Panc1 (cell line): ENCODE measurements at regions not wholly inside any gene's neighbourhood (a gene's known extent, or its start where the extent isn't known, plus 50 kb on each side); places are given as distances from the start of the nearest gene placed in this dataset.

Experiments
- ATAC-seq: fragments of 200-7000 bp; cut with Tn5 transposase; 2 replicates; pipeline ENCODE4 v1.9.1; 2020; ENCODE audit warnings: mild to moderate bottlenecking, moderate library complexity
- BruUV-seq: library from RNA; stranded (reverse); fragments of 400-500 nt; replicated peaks from 2 replicates; lab custom pipeline; 2021; lab: Mats Ljungman, UMichigan
- CTCF ChIA-PET: fragments of 300-600 bp; sonication (Branson Sonifier 250); formaldehyde crosslinking; loops from one replicate; lab custom pipeline; 2022; ENCODE audit warnings: antibody characterized with exemption; lab: Charles Lee
- POLR2A ChIA-PET: fragments of 300-600 bp; sonication (Branson Sonifier 250); formaldehyde crosslinking; loops from one replicate; lab custom pipeline; 2022; ENCODE audit warnings: antibody characterized with exemption; lab: Charles Lee
- DNase-seq: peaks from one replicate; pipeline ENCODE4 v3.0.0-alpha.2; 2010; ENCODE audit warnings: low read depth, low spot score
- H3K27ac ChIP-seq: 2 replicates; pipeline ENCODE4 v1.5.1; 2011; ENCODE audit warnings: mild to moderate bottlenecking, low read length, inconsistent platforms
- H3K27me3 ChIP-seq: fragments of 200-500 bp; sonication (Bioruptor generic); 2 replicates; pipeline ENCODE4 v1.6.0; 2014; ENCODE audit warnings: low read length, inconsistent platforms; ENCODE audit not compliant: control insufficient read depth, insufficient read depth
- H3K36me3 ChIP-seq: fragments of 200-500 bp; sonication (Bioruptor generic); 2 replicates; pipeline ENCODE4 v1.5.1; 2014; ENCODE audit warnings: inconsistent platforms, mild to moderate bottlenecking, low read length, moderate library complexity; ENCODE audit not compliant: control insufficient read depth, insufficient read depth
- H3K4me1 ChIP-seq: 2 replicates; pipeline ENCODE4 v1.5.1; 2011; ENCODE audit warnings: inconsistent platforms, mild to moderate bottlenecking, low read length, moderate library complexity; ENCODE audit not compliant: control insufficient read depth, insufficient read depth
- H3K4me3 ChIP-seq, 2 experiments: 2 replicates each; pipeline ENCODE4 v1.5.1; 2011 to 2012; ENCODE audit warnings: low read depth in 2 of 2, low read length in 2 of 2, mild to moderate bottlenecking in 2 of 2, inconsistent platforms in 1 of 2, moderate library complexity in 1 of 2
- H3K9me3 ChIP-seq: fragments of 200-500 bp; sonication (Bioruptor generic); 2 replicates; pipeline ENCODE4 v1.5.1; 2014; ENCODE audit warnings: low read depth, mild to moderate bottlenecking, inconsistent platforms, low read length, moderate library complexity; ENCODE audit not compliant: control insufficient read depth, insufficient read depth
- POLR2AphosphoS5 ChIP-seq: IDR thresholded peaks from 2 replicates; pipeline ENCODE4 v1.6.1; 2012; ENCODE audit warnings: mild to moderate bottlenecking, low read depth, low read length, moderate library complexity
- SIN3A ChIP-seq: IDR thresholded peaks from 2 replicates; pipeline ENCODE4 v1.6.1; 2012; ENCODE audit warnings: low read depth, mild to moderate bottlenecking, low read length, moderate library complexity, borderline replicate concordance; ENCODE audit not compliant: insufficient read depth
- TCF7L2 ChIP-seq: IDR thresholded peaks from 2 replicates; pipeline ENCODE4 v1.6.1; 2011; ENCODE audit warnings: mild to moderate bottlenecking, low read depth, low read length, inconsistent platforms
- in situ Hi-C: cut with HindIII; loops from 2 replicates; pipeline ENCODE4 v1.10.0; 2016; ENCODE audit warnings: low sequenced_read_pairs, low pct_unique_long_range_greater_than_20kb
- intact Hi-C: fragments of 100-400 bp; cut with micrococcal nuclease; formaldehyde crosslinking; loops from one replicate; pipeline ENCODE4 v1.10.0; 2022; ENCODE audit not compliant: unreplicated experiment
- TF ChIP-seq, protein P1 (sequence below), 2 experiments: IDR thresholded peaks; 2 replicates each; pipeline ENCODE4 v1.6.1; 2011 to 2012; ENCODE audit warnings: low read depth in 2 of 2, control low read depth in 1 of 2, low read length in 1 of 2, mild to moderate bottlenecking in 1 of 2, moderate library complexity in 1 of 2; ENCODE audit not compliant: insufficient read depth in 1 of 2
- TF ChIP-seq, protein P2 (sequence below): fragments of 450-650 bp; IDR thresholded peaks from 2 replicates; pipeline ENCODE4 v1.5.1; 2017; ENCODE audit warnings: mild to moderate bottlenecking

DNA sequence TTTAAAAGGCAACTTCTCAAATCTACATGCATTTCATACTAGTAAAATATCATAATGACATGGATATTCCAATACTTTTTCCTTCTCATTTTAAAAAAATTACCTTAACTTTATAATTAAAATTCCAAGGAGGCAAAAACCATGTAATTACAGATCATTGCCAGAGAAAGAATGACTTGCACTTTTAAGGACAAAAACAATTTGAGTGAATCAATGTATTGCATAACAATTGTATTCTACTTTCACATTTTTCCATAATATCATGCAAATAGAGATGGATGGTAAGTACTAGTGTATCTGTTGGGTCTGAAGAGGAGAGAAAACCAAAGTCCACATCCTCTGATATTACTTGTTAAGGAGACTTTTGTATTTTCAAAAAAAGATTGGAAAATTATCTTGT is 89.5 kb upstream of the NCK2 start:
- Histone ChIP-seq H3K4me1 (no peaks in the 10 kb centered on the region), H3K4me3 (no peak overlapping the region), H3K36me3 (no peaks in the 10 kb centered on the region), H3K9me3 (no peaks in the 10 kb centered on the region; the same call in 1 of the 2 replicates), H3K27me3 (no peaks in the 10 kb centered on the region), H3K27ac (no peak overlapping the region)
- in situ Hi-C loops: no loop called here
- ATAC-seq: no peak
- no TSS peak for BruUV-seq
- TF ChIP-seq, protein P1, sequence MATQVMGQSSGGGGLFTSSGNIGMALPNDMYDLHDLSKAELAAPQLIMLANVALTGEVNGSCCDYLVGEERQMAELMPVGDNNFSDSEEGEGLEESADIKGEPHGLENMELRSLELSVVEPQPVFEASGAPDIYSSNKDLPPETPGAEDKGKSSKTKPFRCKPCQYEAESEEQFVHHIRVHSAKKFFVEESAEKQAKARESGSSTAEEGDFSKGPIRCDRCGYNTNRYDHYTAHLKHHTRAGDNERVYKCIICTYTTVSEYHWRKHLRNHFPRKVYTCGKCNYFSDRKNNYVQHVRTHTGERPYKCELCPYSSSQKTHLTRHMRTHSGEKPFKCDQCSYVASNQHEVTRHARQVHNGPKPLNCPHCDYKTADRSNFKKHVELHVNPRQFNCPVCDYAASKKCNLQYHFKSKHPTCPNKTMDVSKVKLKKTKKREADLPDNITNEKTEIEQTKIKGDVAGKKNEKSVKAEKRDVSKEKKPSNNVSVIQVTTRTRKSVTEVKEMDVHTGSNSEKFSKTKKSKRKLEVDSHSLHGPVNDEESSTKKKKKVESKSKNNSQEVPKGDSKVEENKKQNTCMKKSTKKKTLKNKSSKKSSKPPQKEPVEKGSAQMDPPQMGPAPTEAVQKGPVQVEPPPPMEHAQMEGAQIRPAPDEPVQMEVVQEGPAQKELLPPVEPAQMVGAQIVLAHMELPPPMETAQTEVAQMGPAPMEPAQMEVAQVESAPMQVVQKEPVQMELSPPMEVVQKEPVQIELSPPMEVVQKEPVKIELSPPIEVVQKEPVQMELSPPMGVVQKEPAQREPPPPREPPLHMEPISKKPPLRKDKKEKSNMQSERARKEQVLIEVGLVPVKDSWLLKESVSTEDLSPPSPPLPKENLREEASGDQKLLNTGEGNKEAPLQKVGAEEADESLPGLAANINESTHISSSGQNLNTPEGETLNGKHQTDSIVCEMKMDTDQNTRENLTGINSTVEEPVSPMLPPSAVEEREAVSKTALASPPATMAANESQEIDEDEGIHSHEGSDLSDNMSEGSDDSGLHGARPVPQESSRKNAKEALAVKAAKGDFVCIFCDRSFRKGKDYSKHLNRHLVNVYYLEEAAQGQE (IDR thresholded peaks at IDR 0.05; ENCODE audit: insufficient read depth in 1 of 2, low read depth in 2 of 2, low read length in 1 of 2): no peak
- TF ChIP-seq POLR2AphosphoS5: no peak
- POLR2A ChIA-PET: no interaction called here
- CTCF ChIA-PET: no interaction called here
- no peak for DNase-seq
- intact Hi-C loops: no loop called here

DNA sequence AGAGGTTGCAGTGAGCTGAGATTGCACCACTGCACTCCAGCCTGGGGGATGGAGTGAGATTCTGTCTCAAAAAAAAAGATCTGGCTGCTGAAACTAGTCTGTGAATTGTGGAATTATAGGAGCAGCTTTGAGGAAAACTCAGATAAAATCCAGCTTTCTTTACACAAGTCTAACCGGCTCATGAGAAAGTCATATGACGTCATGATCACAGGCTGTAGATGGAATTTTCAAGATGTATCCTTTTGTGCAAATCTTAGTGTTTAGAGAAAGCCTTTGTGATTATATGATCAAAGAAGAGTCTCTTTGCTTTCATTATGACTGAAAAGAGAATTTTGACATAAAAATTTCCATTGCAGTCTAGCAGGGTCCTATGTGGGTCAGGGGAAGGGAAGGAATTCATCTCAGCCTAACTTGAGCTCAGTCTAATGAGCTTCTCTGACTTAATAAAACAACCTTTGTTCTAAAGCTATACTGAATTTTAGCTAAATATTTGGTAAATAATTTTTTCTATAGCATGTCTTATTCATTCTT is 90.2 kb upstream of the NCK2 start:
- in situ Hi-C loops (no loop called here), intact Hi-C loops (no loop called here)
- BruUV-seq: no TSS peak
- ATAC-seq: no peak
- Histone ChIP-seq H3K27ac (no peak overlapping the region), H3K9me3 (no peaks in the 10 kb centered on the region; the same call in 1 of the 2 replicates), H3K4me3 (no peak overlapping the region), H3K36me3 (no peaks in the 10 kb centered on the region), H3K27me3 (no peaks in the 10 kb centered on the region), H3K4me1 (no peaks in the 10 kb centered on the region)
- TF ChIP-seq SIN3A (no peak), TCF7L2 (no peak), POLR2AphosphoS5 (no peak)
- TF ChIP-seq, protein P2, sequence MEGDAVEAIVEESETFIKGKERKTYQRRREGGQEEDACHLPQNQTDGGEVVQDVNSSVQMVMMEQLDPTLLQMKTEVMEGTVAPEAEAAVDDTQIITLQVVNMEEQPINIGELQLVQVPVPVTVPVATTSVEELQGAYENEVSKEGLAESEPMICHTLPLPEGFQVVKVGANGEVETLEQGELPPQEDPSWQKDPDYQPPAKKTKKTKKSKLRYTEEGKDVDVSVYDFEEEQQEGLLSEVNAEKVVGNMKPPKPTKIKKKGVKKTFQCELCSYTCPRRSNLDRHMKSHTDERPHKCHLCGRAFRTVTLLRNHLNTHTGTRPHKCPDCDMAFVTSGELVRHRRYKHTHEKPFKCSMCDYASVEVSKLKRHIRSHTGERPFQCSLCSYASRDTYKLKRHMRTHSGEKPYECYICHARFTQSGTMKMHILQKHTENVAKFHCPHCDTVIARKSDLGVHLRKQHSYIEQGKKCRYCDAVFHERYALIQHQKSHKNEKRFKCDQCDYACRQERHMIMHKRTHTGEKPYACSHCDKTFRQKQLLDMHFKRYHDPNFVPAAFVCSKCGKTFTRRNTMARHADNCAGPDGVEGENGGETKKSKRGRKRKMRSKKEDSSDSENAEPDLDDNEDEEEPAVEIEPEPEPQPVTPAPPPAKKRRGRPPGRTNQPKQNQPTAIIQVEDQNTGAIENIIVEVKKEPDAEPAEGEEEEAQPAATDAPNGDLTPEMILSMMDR: no peak
- TF ChIP-seq, protein P1 (IDR thresholded peaks at IDR 0.05; ENCODE audit: insufficient read depth in 1 of 2, low read depth in 2 of 2, low read length in 1 of 2): no peak
- no peak for DNase-seq
- POLR2A ChIA-PET: no interaction called here
- CTCF ChIA-PET: no interaction called here
